Ascending aorta (tissue), 2 donors: ENCODE measurements at regions not wholly inside any gene's neighbourhood (a gene's known extent, or its start where the extent isn't known, plus 50 kb on each side); places are given as distances from the start of the nearest gene placed in this dataset.

Source experiments
- DNase-seq, 2 donors: peaks; one replicate each; pipeline ENCODE4 v3.0.0-alpha.2; 2019; ENCODE audit warnings: low spot score in 2 of 2
- H3K27ac ChIP-seq, 2 donors: fragments of 200-600 bp; sonication (generic); one replicate each; pipeline ENCODE4 v1.5.1; 2016 to 2017; ENCODE audit warnings: mild to moderate bottlenecking in 1 of 2
- H3K27me3 ChIP-seq: fragments of 200-600 bp; sonication (generic); one replicate; pipeline ENCODE4 v1.5.1; 2017
- H3K36me3 ChIP-seq, 2 donors: fragments of 200-600 bp; sonication (generic); one replicate each; pipeline ENCODE4 v1.5.1; 2016
- H3K4me1 ChIP-seq, 2 donors: fragments of 200-600 bp; sonication (generic); one replicate each; pipeline ENCODE4 v1.5.1; 2016 to 2017; ENCODE audit warnings: mild to moderate bottlenecking in 1 of 2
- H3K4me3 ChIP-seq, 2 donors: fragments of 200-600 bp; sonication (generic); one replicate each; pipeline ENCODE4 v1.5.1; 2016 to 2017; ENCODE audit warnings: mild to moderate bottlenecking in 1 of 2
- H3K9me3 ChIP-seq, 2 donors: fragments of 200-600 bp; sonication (generic); one replicate each; pipeline ENCODE4 v1.5.1; 2016
- CTCF ChIP-seq, 3 experiments: fragments of 200-600 bp in 2 of 3; fragments of 450-650 bp in 1 of 3; sonication (generic) in 2 of 3; IDR thresholded peaks; one replicate each; pipeline ENCODE4 v1.5.1; 2016 to 2019; ENCODE audit warnings: antibody characterized with exemption in 3 of 3, mild to moderate bottlenecking in 1 of 3, moderate library complexity in 1 of 3
- intact Hi-C: fragments of 100-400 bp; cut with DNase I; formaldehyde crosslinking; loops from one replicate; pipeline ENCODE4 v1.15.1; 2023

- Histone ChIP-seq H3K4me1 (no peaks in the 10 kb centered on the region), H3K4me3 (no peak overlapping the region), H3K27ac (no peak overlapping the region), H3K27me3 (no peaks in the 10 kb centered on the region), H3K36me3 (no peaks in the 10 kb centered on the region), H3K9me3 (no peaks in the 10 kb centered on the region)
- intact Hi-C loops, result no loop called here
- TF ChIP-seq CTCF (IDR thresholded peaks at IDR 0.05), result no peak
- DNase-seq, result no peak
Measured at GRCh38 chr12:13799574-13799973, 181.8 kb downstream of the GRIN2B start.

- H3K36me3 ChIP-seq, result no peaks in the 10 kb centered on the region
- no peaks in the 10 kb centered on the region for H3K4me1 ChIP-seq
- no peak overlapping the region for H3K4me3 ChIP-seq
- no peaks in the 10 kb centered on the region for H3K27me3 ChIP-seq
- intact Hi-C loops, result no loop called here
- no peaks in the 10 kb centered on the region for H3K9me3 ChIP-seq
- no peak overlapping the region for H3K27ac ChIP-seq
- DNase-seq, result no peak
- TF ChIP-seq CTCF (IDR thresholded peaks at IDR 0.05), result no peak
Measured at GRCh38 chr12:13798162-13798561, 183.2 kb downstream of the GRIN2B start.

- H3K4me1 ChIP-seq, result no peaks in the 10 kb centered on the region
- H3K36me3 ChIP-seq, result no peaks in the 10 kb centered on the region
- H3K27ac ChIP-seq, result no peak overlapping the region
- no peak overlapping the region for H3K4me3 ChIP-seq
- TF ChIP-seq CTCF (IDR thresholded peaks at IDR 0.05), result no peak
- intact Hi-C loops, result no loop called here
- no peak for DNase-seq
- H3K27me3 ChIP-seq, result no peaks in the 10 kb centered on the region
- no peaks in the 10 kb centered on the region for H3K9me3 ChIP-seq
Measured at GRCh38 chr12:13794706-13795105, 186.7 kb downstream of the GRIN2B start.

- no peak overlapping the region for H3K27ac ChIP-seq
- TF ChIP-seq CTCF (IDR thresholded peaks at IDR 0.05), result no peak
- H3K27me3 ChIP-seq, result no peaks in the 10 kb centered on the region
- intact Hi-C loops, result no loop called here
- DNase-seq, result no peak
- H3K4me3 ChIP-seq, result no peak overlapping the region
- H3K36me3 ChIP-seq, result no peaks in the 10 kb centered on the region
- no peaks in the 10 kb centered on the region for H3K9me3 ChIP-seq
- no peaks in the 10 kb centered on the region for H3K4me1 ChIP-seq
Measured at GRCh38 chr12:13790317-13790716, 191.1 kb downstream of the GRIN2B start.

- Histone ChIP-seq H3K27me3 (no peaks in the 10 kb centered on the region), H3K36me3 (no peaks in the 10 kb centered on the region), H3K27ac (no peak overlapping the region), H3K4me1 (no peaks in the 10 kb centered on the region), H3K4me3 (no peak overlapping the region), H3K9me3 (no peaks in the 10 kb centered on the region)
- TF ChIP-seq CTCF (IDR thresholded peaks at IDR 0.05), result no peak
- intact Hi-C loops, result no loop called here
- DNase-seq, result no peak
Measured at GRCh38 chr12:13788626-13789025, 192.8 kb downstream of the GRIN2B start.

GRCh38 chr12:13786646-13787045 is 194.8 kb downstream of the GRIN2B start:
- no peaks in the 10 kb centered on the region for H3K27me3 ChIP-seq
- H3K4me1 ChIP-seq, result no peaks in the 10 kb centered on the region
- no peaks in the 10 kb centered on the region for H3K9me3 ChIP-seq
- H3K36me3 ChIP-seq, result no peaks in the 10 kb centered on the region
- no peak for TF ChIP-seq CTCF (IDR thresholded peaks at IDR 0.05)
- intact Hi-C loops, result no loop called here
- no peak overlapping the region for H3K4me3 ChIP-seq
- no peak for DNase-seq
- H3K27ac ChIP-seq, result no peak overlapping the region
